ENCODE measurements at regions not wholly inside any gene's neighbourhood (a gene's known extent, or its start where the extent isn't known, plus 50 kb on each side); places are given as distances from the start of the nearest gene placed in this dataset.
A peak's percentile ranks its signal among the peaks of the same experiment; 100 is the strongest.

- Histone ChIP-seq H3K4me1 (ENCODE audit: control insufficient read depth, insufficient read depth, low read length) (peaks cover 42% of the 10 kb centered on the region), H3K9me3 (ENCODE audit: control insufficient read depth, insufficient read depth, low read depth, low read length) (peaks cover 21% of the 10 kb centered on the region), H3K4me3 (ENCODE audit: low read depth, low read length) (no peak overlapping the region), H3K36me3 (ENCODE audit: control insufficient read depth, insufficient read depth, low read length) (no peaks in the 10 kb centered on the region), H3K27ac (ENCODE audit: low read depth, low read length) (peak overlapping the region; percentile 51; the same call in 1 of the 2 replicates), H3K27me3 (ENCODE audit: control insufficient read depth, insufficient read depth, low read length) (no peaks in the 10 kb centered on the region), H3K9ac (ENCODE audit: low read length) (peak overlapping the region; percentile 54)
These were observed 58.0 kb upstream of the CYSLTR2 start for GRCh38 chr13:48595431-48596429.

GRCh38 chr13:48600374-48601364 is 53.1 kb upstream of the CYSLTR2 start:
- Histone ChIP-seq H3K4me1 (ENCODE audit: control insufficient read depth, insufficient read depth, low read length) (peaks cover 6% of the 10 kb centered on the region), H3K9me3 (ENCODE audit: control insufficient read depth, insufficient read depth, low read depth, low read length) (peaks cover 16% of the 10 kb centered on the region; the same call in 1 of the 2 replicates), H3K4me3 (ENCODE audit: low read depth, low read length) (no peak overlapping the region), H3K9ac (ENCODE audit: low read length) (no peak overlapping the region), H3K27me3 (ENCODE audit: control insufficient read depth, insufficient read depth, low read length) (no peaks in the 10 kb centered on the region), H3K27ac (ENCODE audit: low read depth, low read length) (no peak overlapping the region), H3K36me3 (ENCODE audit: control insufficient read depth, insufficient read depth, low read length) (no peaks in the 10 kb centered on the region)

GRCh38 chr13:48602296-48603016 is 51.3 kb upstream of the CYSLTR2 start:
- H3K9ac ChIP-seq (ENCODE audit: low read length) = no peak overlapping the region
- peaks cover 15% of the 10 kb centered on the region; the same call in 1 of the 2 replicates for H3K9me3 ChIP-seq (ENCODE audit: control insufficient read depth, insufficient read depth, low read depth, low read length)
- H3K27ac ChIP-seq (ENCODE audit: low read depth, low read length) = no peak overlapping the region
- H3K27me3 ChIP-seq (ENCODE audit: control insufficient read depth, insufficient read depth, low read length) = no peaks in the 10 kb centered on the region
- H3K4me3 ChIP-seq (ENCODE audit: low read depth, low read length) = no peak overlapping the region
- H3K36me3 ChIP-seq (ENCODE audit: control insufficient read depth, insufficient read depth, low read length) = no peaks in the 10 kb centered on the region
- peaks cover 6% of the 10 kb centered on the region for H3K4me1 ChIP-seq (ENCODE audit: control insufficient read depth, insufficient read depth, low read length)

- no peaks in the 10 kb centered on the region for H3K27me3 ChIP-seq (ENCODE audit: control insufficient read depth, insufficient read depth, low read length)
- H3K9ac ChIP-seq (ENCODE audit: low read length) = no peak overlapping the region
- no peak overlapping the region for H3K4me3 ChIP-seq (ENCODE audit: low read depth, low read length)
- H3K9me3 ChIP-seq (ENCODE audit: control insufficient read depth, insufficient read depth, low read depth, low read length) = peaks cover 10% of the 10 kb centered on the region; the same call in 1 of the 2 replicates
- no peaks in the 10 kb centered on the region for H3K36me3 ChIP-seq (ENCODE audit: control insufficient read depth, insufficient read depth, low read length)
- H3K27ac ChIP-seq (ENCODE audit: low read depth, low read length) = no peak overlapping the region
- peaks cover 6% of the 10 kb centered on the region for H3K4me1 ChIP-seq (ENCODE audit: control insufficient read depth, insufficient read depth, low read length)
These were observed 50.4 kb upstream of the CYSLTR2 start for GRCh38 chr13:48603375-48603774.
